SK-N-MC (cell line): ENCODE measurements at regions not wholly inside any gene's neighbourhood (a gene's known extent, or its start where the extent isn't known, plus 50 kb on each side); places are given as distances from the start of the nearest gene placed in this dataset.

Experiments used
- EZH2 ChIP-seq: fragments of 200-600 bp; sonication (generic); IDR thresholded peaks from one replicate; pipeline ENCODE4 v1.6.1; 2017; ENCODE audit warnings: antibody characterized with exemption
- POLR2AphosphoS5 ChIP-seq: IDR thresholded peaks from 2 replicates; pipeline ENCODE4 v1.6.1; 2012; ENCODE audit warnings: mild to moderate bottlenecking, low read depth, low read length, borderline replicate concordance

GRCh38 chr10:10542477-10542876 is 475.2 kb upstream of the CELF2 start:
- TF ChIP-seq EZH2 (no peak), POLR2AphosphoS5 (no peak)
